Esophagus (tissue), 2 donors: ENCODE measurements at regions not wholly inside any gene's neighbourhood (a gene's known extent, or its start where the extent isn't known, plus 50 kb on each side); places are given as distances from the start of the nearest gene placed in this dataset.

Experiments
- H3K27ac ChIP-seq, 2 donors: one replicate each; pipeline ENCODE4 v1.5.1; 2013; ENCODE audit warnings: low read depth in 2 of 2, mild to moderate bottlenecking in 2 of 2, inconsistent platforms in 1 of 2, low read length in 1 of 2, moderate library complexity in 1 of 2
- H3K27me3 ChIP-seq, 2 donors: one replicate each; pipeline ENCODE4 v1.6.1; 2013; ENCODE audit warnings: low read length in 2 of 2, control low read depth in 1 of 2, mild to moderate bottlenecking in 1 of 2; ENCODE audit not compliant: insufficient read depth in 2 of 2, control insufficient read depth in 1 of 2
- H3K36me3 ChIP-seq, 2 donors: one replicate each; pipeline ENCODE4 v1.6.1; 2013; ENCODE audit warnings: low read length in 1 of 2; ENCODE audit not compliant: control insufficient read depth in 2 of 2, insufficient read depth in 2 of 2
- H3K4me1 ChIP-seq, 2 donors: one replicate each; pipeline ENCODE4 v1.6.1; 2013; ENCODE audit warnings: low read length in 1 of 2; ENCODE audit not compliant: control insufficient read depth in 2 of 2, insufficient read depth in 2 of 2
- H3K4me3 ChIP-seq, 2 donors: one replicate each; pipeline ENCODE4 v1.5.1; 2013; ENCODE audit warnings: low read length in 2 of 2, mild to moderate bottlenecking in 2 of 2, low read depth in 1 of 2, moderate library complexity in 1 of 2
- H3K9me3 ChIP-seq, 2 donors: one replicate each; pipeline ENCODE4 v1.6.1; 2013; ENCODE audit warnings: mild to moderate bottlenecking in 2 of 2, low read depth in 1 of 2, low read length in 1 of 2, moderate library complexity in 1 of 2; ENCODE audit not compliant: control insufficient read depth in 2 of 2, insufficient read depth in 1 of 2
- WGBS, 2 donors: extraction: QIAGEN DNeasy Blood & Tissue Kit; methylation state at CpG; one replicate each; pipeline ENCODE4 v1.1.7; 2013; 5-methylcytosine and 5-hydroxymethylcytosine counted together
- donor health status: healthy with polysubstance abuse.
- donor health status: Bipolar disorder and iron deficiency.

- H3K4me1 ChIP-seq = no peaks in the 10 kb centered on the region
- H3K27me3 ChIP-seq = no peaks in the 10 kb centered on the region
- no peak overlapping the region for H3K4me3 ChIP-seq
- no peaks in the 10 kb centered on the region for H3K36me3 ChIP-seq
- WGBS, 2 donors = 87 to 88% methylated on average over 2 of the region's 2 CpGs
- H3K9me3 ChIP-seq = no peaks in the 10 kb centered on the region
- no peak overlapping the region for H3K27ac ChIP-seq
Observed at GRCh38 chr12:87329076-87329863, 699.9 kb downstream of the C12orf50 start.

GRCh38 chr12:87323369-87323768 lies 705.8 kb downstream of the C12orf50 start:
- no peak overlapping the region for H3K27ac ChIP-seq
- H3K4me1 ChIP-seq = no peaks in the 10 kb centered on the region
- H3K9me3 ChIP-seq = no peaks in the 10 kb centered on the region
- H3K4me3 ChIP-seq = no peak overlapping the region
- 52 to 67% methylated on average over 1 of the region's 1 CpG for WGBS, 2 donors
- H3K27me3 ChIP-seq = no peaks in the 10 kb centered on the region
- H3K36me3 ChIP-seq = no peaks in the 10 kb centered on the region

GRCh38 chr12:87320724-87321123 lies 708.5 kb downstream of the C12orf50 start:
- Histone ChIP-seq H3K27ac (no peak overlapping the region), H3K4me1 (no peaks in the 10 kb centered on the region), H3K9me3 (no peaks in the 10 kb centered on the region), H3K27me3 (no peaks in the 10 kb centered on the region), H3K36me3 (no peaks in the 10 kb centered on the region), H3K4me3 (no peak overlapping the region)

- Histone ChIP-seq H3K4me3 (no peak overlapping the region), H3K27me3 (no peaks in the 10 kb centered on the region), H3K36me3 (no peaks in the 10 kb centered on the region), H3K4me1 (no peaks in the 10 kb centered on the region), H3K9me3 (no peaks in the 10 kb centered on the region), H3K27ac (no peak overlapping the region)
- WGBS, 2 donors = 80 to 86% methylated on average over 4 of the region's 4 CpGs
Observed at GRCh38 chr12:87317302-87317701, 711.9 kb downstream of the C12orf50 start.

- Histone ChIP-seq H3K27ac (no peak overlapping the region), H3K9me3 (no peaks in the 10 kb centered on the region), H3K4me3 (no peak overlapping the region), H3K36me3 (no peaks in the 10 kb centered on the region), H3K4me1 (no peaks in the 10 kb centered on the region), H3K27me3 (no peaks in the 10 kb centered on the region)
- WGBS, 2 donors = 68 to 71% methylated on average over 1 of the region's 1 CpG
Observed at GRCh38 chr12:87311206-87311605, 718.0 kb downstream of the C12orf50 start.

GRCh38 chr12:87310126-87310525 lies 719.1 kb downstream of the C12orf50 start:
- Histone ChIP-seq H3K4me1 (no peaks in the 10 kb centered on the region), H3K36me3 (no peaks in the 10 kb centered on the region), H3K27me3 (no peaks in the 10 kb centered on the region), H3K4me3 (no peak overlapping the region), H3K9me3 (no peaks in the 10 kb centered on the region), H3K27ac (no peak overlapping the region)
- 68 to 71% methylated on average over 1 of the region's 1 CpG for WGBS, 2 donors

- H3K27ac ChIP-seq = no peak overlapping the region
- no peaks in the 10 kb centered on the region for H3K4me1 ChIP-seq
- no peaks in the 10 kb centered on the region for H3K9me3 ChIP-seq
Observed at GRCh38 chr12:87305481-87305880, 723.7 kb downstream of the C12orf50 start.

GRCh38 chr12:87304406-87304805 lies 724.8 kb downstream of the C12orf50 start:
- 52 to 57% methylated on average over 2 of the region's 2 CpGs for WGBS, 2 donors
- H3K36me3 ChIP-seq = no peaks in the 10 kb centered on the region
- H3K4me3 ChIP-seq = no peak overlapping the region
- no peaks in the 10 kb centered on the region for H3K27me3 ChIP-seq
- no peaks in the 10 kb centered on the region for H3K4me1 ChIP-seq
- H3K9me3 ChIP-seq = no peaks in the 10 kb centered on the region
- H3K27ac ChIP-seq = no peak overlapping the region

More at GRCh38 chr12:87305481-87305880, 723.7 kb downstream of the C12orf50 start:
- no peak overlapping the region for H3K4me3 ChIP-seq
- no peaks in the 10 kb centered on the region for H3K36me3 ChIP-seq
- H3K27me3 ChIP-seq = no peaks in the 10 kb centered on the region

GRCh38 chr12:87303396-87304012 lies 725.7 kb downstream of the C12orf50 start:
- H3K27ac ChIP-seq = no peak overlapping the region
- WGBS, 2 donors = 59 to 66% methylated on average over 1 of the region's 1 CpG
- H3K36me3 ChIP-seq = no peaks in the 10 kb centered on the region
- no peak overlapping the region for H3K4me3 ChIP-seq
- no peaks in the 10 kb centered on the region for H3K4me1 ChIP-seq
- H3K27me3 ChIP-seq = no peaks in the 10 kb centered on the region
- no peaks in the 10 kb centered on the region for H3K9me3 ChIP-seq
